Caki2 (cell line): ENCODE measurements at regions not wholly inside any gene's neighbourhood (a gene's known extent, or its start where the extent isn't known, plus 50 kb on each side); places are given as distances from the start of the nearest gene placed in this dataset.
A peak's percentile ranks its signal among the peaks of the same experiment; 100 is the strongest.
"Not testable (repeated sequence)": the region's sequence is repeated elsewhere in the genome, so short reads cannot be mapped to it uniquely, and the experiment has no call there.

Experiments
- DNase-seq: peaks from one replicate; pipeline ENCODE4 v3.0.0-alpha.2; 2015; ENCODE audit warnings: low read depth
- in situ Hi-C: cut with HindIII; loops from 2 replicates; pipeline ENCODE4 v1.10.0; 2016; ENCODE audit warnings: low sequenced_read_pairs, low pct_unique_long_range_greater_than_20kb, mixed read lengths

DNA sequence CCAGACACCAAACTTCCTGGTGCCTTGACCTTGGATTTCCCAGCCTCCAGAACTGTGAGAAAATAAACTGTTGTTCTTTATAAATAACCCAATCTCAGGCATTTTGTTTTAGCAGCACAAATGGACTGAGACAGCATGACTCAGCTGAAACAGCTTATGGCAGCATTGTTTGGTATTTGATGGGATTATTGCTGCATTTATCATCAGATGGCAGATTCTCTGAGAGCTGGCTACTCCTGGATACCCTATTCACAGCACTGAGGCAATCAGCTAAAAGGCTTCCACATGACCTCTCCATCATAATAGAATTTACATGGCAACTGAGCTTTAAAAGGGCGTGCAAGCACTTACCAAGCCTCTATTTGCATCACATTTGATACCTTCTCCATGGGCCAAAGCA is 623.1 kb upstream of the CPEB2 start:
- peak; percentile 26 for DNase-seq
- in situ Hi-C loops, result no loop called here

DNA sequence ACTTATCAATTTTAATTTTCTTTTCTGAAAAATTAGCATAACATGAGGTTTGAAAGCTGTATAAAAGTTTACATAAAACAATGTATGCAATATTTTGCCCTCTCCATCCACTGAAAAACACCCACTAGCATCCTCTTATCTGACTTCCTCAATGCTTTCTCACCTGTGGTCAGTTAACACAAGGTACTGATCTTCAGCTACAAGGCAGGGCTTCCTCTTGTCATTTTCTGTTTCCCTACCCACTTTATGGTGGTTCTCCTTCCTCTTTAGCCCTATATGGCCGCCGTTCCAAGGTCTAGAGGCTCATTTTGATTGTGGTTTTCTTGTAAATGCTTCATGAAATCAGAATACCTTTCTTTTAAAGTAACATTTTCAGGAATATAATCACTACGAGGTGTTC is 618.6 kb upstream of the CPEB2 start:
- in situ Hi-C loops, result no loop called here
- DNase-seq, result no peak

DNA sequence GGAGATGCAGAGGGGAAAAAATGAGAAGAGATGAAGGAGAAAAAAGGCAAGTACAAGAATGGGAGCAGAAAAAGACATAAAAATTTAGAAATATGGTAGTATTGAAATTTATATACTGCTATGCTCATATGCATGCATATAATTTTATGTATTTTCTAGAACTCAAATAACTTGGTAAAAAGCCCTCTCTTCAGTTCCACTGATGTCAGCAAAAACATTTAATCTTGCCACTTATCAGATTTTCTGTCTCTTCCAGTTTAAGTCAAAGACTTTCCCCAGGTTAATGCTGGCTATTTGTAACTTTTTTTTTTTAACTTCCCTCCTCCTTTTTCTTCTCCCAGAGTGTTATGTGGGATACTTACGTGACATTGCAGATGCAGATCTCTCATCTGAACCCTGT is 617.5 kb upstream of the CPEB2 start:
- DNase-seq, result no peak
- in situ Hi-C loops, result no loop called here

DNA sequence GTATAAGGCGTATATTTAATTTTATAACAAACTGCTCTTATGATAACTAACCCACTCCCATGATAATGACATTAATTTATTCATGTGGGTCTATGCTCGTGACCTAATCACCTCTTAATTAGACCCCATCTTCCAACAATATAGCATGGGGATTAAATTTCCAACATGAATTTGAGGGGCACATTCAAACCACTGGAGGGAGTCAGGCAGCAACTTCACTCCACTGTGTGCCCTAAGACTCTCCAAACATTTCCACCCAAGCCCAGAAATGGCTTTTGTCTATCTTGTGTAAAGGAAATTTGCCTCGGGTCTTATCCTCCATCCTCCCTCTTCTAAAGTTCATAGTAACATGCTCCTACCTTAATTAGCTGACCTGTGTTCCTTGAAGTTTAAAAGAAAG is 616.1 kb upstream of the CPEB2 start:
- in situ Hi-C loops, result no loop called here
- DNase-seq, result no peak

DNA sequence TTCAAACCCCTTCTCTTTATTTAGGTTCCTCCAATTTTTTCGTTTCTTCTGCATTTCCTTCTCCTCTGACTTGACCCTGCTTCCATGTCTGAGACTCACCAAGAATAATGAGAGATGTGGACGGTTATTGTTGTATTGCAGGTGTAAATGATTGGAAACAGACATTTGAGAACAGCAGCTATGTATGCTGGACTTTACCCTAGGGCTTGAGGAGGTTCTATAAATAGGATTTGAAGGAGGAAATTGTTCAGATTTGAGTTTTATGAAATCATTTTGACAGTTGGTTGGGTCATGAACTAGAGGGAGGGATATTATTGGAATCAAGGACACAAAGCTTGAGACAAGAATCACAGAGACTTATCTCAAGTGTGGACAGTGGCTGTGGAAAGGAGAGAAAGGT is 614.6 kb upstream of the CPEB2 start:
- no peak for DNase-seq
- in situ Hi-C loops, result no loop called here

DNA sequence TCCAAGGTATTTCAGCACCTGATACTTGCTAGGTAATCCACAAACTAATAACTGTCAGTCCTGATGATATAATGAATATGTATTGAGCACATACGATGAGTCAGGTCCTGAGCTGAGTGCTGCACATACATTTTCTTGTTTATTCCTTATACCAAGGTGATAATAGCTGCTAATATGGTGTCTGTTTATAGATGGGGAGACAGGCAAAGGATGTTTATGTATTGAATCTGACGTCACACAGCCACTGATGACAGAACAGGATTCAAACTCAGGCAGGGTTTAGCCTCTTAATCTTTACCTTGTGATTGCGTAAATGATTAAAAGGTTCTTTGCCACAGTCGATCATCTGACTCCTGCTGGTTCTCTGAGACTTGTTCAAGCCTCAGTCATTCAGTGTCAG is 609.9 kb upstream of the CPEB2 start:
- no peak for DNase-seq
- in situ Hi-C loops, result no loop called here

DNA sequence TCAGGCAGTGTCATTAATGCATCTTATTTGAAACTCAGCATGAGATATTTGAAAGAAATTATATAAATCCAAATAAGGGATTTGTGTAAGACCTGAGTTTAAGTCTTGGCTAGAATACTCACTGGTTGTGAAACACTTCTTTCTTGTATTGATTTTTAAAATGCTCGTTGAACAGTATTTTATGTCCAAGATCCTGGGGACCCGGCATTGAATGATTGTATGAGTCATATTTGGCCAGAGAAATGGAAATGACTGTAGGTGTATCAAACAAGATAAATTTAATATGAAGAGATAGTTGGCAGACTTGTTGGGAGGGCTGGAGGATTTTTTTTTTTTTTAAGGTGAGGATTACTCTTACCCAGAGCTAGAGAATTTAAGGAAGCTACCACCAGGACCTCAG is 606.1 kb upstream of the CPEB2 start:
- in situ Hi-C loops, result no loop called here
- no peak for DNase-seq

DNA sequence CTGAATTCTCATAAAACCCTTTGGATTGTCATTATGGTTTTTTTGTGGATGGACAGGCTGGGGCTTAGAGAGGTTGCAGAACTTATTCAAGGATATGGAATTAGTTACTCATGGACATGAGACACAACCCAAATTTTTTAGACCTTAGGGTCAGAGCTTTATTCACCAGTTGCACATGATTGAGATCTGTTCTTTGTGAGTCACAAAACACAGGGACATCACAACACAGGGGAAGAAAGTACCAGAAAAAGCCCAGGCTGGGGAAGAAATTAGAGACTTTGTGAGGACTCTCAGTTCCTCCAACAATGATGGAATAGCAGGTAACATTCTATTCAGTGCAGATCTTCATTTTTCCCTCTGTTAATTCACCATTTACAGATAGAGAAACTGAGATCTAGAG is 602.4 kb upstream of the CPEB2 start:
- no peak for DNase-seq
- in situ Hi-C loops, result no loop called here

DNA sequence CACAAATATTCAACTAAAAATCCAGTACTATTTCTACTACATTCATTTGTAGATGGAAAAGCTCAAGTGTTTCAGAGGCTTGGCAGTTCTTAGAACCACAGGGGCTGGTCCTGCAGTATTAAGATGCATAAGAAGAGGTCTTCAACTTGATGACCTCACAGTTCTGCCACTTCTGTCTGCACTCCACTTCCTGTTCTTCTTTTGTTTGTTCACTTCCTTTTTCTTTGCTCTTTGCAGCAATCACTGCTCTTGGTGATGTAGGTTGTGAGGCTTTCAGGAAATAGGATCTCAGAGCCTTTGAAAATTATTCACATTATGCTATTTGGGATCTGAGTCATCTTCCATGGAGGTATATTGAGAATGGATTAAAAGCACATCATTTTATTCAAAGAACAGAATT is 602.0 kb upstream of the CPEB2 start:
- DNase-seq, result no peak
- in situ Hi-C loops, result no loop called here

DNA sequence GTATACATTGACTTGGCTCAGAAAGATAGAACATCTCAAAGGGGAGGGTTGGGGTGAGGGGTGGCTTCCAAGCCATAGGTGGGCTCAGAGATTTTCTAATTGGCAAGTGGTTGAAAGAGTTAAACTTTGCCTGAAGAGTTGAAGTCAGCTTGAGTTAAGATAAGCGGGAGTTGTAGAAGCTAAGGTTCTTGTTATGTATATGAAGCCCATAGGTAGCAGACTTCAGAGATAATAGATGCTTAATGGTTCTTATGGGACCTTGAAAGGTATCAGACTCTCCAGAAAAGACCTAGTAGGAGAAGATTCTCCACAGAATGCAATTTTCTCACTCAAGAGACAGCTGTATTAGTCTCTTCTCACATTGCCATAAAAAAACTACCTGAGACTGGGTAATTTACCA is 599.1 kb upstream of the CPEB2 start:
- in situ Hi-C loops, result no loop called here

DNA sequence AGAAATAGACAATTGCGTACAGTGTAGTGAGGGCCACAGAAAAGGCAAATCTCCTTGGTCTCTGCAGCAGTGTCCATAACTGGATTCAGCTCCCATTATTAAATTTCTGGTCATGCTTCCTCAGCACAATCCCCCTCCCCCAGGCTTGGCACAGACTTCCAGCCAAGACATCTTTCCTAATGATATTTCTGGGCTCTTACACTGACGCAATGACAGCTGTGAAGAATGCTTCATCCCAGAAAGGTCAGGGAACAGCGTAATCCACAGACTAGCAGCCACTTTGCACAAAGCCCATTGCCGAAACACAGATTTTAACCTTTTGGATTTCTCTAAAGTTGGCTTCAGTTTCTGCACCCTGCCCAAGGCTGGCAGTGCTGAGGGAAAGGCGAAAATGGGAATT is 597.6 kb upstream of the CPEB2 start:
- in situ Hi-C loops, result no loop called here
- no peak for DNase-seq

More for the DNA sequence above, 599.1 kb upstream of the CPEB2 start:
- no peak for DNase-seq

DNA sequence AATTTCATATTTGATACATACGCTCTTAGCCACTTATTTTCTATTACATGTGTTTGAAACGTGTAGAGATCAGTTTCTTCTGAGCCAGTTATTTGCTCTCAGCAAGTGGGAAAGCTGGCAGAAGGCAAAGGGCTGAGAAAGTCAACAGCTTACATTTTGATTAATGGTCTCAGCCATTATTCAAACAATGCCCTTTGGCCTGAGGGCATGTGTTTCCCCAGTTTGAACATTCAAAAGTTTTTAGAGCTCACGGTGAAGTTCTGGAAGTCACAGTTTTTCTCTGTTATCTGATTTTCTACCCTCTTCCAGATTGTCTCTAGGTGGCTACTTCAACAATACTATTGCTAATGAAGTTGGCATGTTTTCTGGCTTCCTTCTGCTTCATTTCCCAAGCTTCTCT is 591.8 kb upstream of the CPEB2 start:
- in situ Hi-C loops, result no loop called here
- no peak for DNase-seq

DNA sequence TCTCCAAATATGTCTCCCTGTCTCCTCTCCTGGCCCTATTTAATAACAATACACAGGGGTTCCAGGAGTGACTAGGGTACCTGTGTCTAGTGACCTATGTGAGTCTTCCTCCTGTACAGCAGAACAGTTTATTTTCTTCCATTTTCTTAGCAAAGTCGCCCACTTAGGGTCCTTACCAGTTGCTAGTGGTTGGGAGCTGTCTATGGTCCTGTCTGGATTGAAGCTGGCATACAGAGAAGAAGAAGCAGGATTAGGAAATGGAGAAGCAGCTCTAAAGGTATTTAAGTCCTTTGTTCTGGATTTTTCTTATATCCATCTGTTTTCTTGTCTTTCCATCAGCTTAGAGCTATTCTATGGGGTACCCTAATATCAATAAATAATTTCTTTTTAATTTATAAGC is 587.1 kb upstream of the CPEB2 start:
- in situ Hi-C loops, result no loop called here
- DNase-seq, result peak; percentile 1

DNA sequence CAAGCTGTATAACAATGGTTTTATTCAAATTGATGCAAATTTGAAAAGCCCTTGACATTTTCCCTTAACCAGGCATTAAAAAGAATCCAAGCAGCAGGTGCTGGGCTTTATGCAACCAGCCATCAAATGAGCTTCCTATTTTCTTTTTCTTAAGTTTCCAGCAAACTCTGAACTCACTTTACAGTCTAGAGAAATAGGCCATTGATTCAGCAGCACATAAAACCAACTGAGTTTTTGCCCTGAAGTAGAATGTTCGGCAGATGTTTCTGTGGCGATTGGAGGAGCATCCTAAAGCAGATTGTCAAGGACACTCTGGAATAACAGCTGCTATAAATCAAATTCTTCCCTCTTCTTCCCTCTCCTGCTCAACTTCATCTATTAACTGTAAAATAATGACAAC is 582.8 kb upstream of the CPEB2 start:
- no peak for DNase-seq
- in situ Hi-C loops, result no loop called here

DNA sequence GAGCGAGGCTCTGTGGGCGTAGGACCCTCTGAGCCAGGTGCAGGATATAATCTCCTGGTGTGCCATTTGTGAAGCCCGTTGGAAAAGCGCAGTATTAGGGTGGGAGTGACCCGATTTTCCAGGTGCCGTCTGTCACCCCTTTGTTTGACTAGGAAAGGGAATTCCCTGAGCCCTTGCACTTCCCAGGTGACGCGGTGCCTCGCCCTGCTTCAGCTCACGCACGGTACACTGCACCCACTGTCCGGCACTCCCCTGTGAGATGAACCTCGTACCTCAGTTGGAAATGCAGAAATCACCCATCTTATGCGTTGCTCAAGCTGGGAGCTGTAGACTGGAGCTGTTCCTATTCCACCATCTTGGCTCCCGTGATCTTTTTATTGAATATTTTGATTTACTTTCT is 576.0 kb upstream of the CPEB2 start:
- in situ Hi-C loops, DNase-seq: not testable (repeated sequence)

DNA sequence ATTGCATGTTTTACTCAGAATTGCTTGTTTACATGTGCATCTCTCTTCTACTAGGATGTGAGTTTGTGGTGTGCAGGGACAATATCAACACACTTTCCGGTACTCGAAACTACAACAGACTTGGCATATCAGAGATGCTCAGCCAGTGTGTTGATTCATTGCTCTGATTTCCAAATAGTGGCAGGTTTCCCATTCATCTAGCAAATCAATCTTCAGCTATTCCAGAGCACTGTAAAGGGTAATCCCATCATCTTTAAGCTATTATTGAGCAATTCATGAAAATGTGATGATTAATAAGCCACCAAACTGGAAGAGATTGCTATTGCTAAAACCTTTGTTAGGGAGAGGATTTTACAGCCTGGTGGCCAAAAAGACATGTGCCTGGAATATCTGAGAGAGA is 574.2 kb upstream of the CPEB2 start:
- in situ Hi-C loops, result no loop called here
- DNase-seq, result no peak

DNA sequence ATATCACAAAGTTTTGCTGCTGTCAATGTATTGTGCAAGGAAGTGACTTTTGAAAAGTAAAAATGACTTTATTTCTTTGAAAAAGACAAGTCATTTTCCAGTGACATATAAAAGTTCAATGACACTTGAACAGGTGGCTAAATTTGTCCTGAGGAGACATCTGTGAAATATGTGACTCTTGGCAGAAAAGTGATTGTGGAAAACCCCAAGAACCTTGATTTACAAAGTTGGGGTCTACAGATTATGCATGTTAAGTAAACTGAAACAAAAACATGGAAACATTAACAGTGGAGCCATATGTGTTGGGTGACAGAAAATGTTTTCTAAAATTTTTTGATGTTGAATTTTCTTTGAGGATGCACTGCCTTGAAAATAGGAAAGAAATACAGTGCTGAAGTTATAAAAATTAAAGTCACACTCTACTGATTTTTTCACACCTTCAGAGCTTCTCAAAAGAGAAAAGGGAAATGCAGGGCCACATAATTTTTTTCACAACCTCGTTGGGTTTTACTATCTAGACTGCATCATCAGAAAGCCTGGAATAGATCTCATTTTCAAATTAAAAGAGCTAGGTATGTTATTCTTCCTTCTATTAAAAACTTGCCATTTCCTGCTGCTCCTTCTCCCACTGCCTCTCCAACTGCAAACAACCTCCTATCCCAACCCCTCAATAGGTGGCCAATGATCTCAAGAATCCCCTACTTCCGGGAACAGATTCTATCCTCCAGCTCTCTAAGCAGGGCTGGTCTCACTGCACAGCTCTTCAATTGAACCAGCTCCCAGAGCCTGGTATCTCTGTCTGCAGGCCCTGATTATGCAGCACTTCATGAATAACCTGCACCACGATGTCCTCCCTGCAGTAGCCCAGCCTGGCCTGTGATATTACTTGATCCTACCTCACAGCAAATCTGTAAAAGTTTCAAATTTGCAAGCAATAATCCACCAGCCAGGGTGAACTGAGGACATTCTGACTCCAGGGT is 570.8 kb upstream of the CPEB2 start:
- in situ Hi-C loops, result no loop called here
- DNase-seq, result no peak

DNA sequence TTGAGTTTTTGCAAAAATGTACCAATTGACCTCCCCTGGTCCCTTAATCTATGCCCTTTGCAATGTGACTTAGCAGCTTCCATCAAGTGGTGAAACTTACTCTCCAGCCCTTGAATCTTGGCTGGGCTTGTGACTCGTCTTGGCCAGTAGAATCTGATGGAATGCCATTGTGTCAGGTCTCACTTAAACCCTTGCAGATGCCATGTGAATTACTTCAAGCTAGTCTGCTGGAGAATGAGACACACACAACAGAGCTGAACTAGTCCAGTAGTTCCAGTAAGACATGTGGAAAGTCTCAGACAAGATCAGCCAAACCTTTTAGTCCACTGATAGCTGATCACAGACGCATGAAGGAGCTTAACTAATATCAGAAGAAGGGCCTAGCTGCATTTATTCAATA is 567.8 kb upstream of the CPEB2 start:
- DNase-seq, result no peak
- in situ Hi-C loops, result no loop called here

DNA sequence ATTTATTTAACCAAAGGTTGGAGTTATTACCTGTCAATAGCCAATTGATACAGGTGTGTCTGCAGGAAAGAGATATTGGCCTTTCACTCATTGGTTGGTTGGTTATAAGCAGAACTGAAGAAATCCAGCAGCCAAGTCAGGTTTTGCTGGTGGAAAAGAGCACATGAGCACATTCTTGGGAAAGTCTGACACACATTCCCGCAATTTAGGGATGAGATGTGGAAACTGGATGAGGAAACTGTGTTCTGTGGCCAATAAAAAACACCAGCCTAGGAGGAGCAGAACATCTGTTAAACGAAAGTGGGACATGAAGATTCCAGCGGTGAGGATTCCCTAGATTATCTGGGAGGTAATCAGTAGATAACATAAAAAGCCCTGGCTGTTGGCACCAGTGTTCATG is 567.4 kb upstream of the CPEB2 start:
- DNase-seq, result no peak
- in situ Hi-C loops, result no loop called here

DNA sequence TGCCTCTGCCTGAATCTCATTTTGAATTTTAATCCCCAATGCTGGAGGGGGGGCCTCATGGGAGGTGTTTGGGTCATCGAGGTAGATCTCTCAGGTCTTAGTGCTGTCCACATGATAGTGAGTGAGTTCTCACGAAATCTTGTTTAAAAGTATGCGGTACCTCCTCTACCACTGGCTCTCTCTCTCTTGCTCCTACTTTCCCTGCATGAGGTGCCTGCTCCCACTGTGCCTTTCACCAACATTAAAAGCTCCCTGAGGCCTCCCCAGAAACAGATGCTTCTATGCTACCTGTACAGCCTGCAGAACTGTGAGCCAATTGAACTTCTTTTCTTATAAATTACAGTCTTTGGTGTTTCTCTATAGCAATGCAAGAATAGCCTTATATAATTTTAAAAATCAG is 560.7 kb upstream of the CPEB2 start:
- no peak for DNase-seq
- in situ Hi-C loops, result no loop called here
